Kidney (tissue), 13 donors: ENCODE measurements at regions not wholly inside any gene's neighbourhood (a gene's known extent, or its start where the extent isn't known, plus 50 kb on each side); places are given as distances from the start of the nearest gene placed in this dataset.

Experiments
- DNase-seq, 5 donors: peaks; one replicate each; pipeline ENCODE4 v3.0.0-alpha.2; 2013 to 2020
- FAIRE-seq: peaks from 2 replicates; lab custom pipeline; 2012; peaks lifted over from hg19 to GRCh38; lab: Jason Lieb, UNC
- H3K27ac ChIP-seq, 2 donors: one replicate each; pipeline ENCODE4 v1.7.0; 2013; ENCODE audit warnings: low read depth in 2 of 2, low read length in 2 of 2, inconsistent platforms in 1 of 2
- H3K27me3 ChIP-seq: one replicate; pipeline ENCODE4 v1.7.1; 2013; ENCODE audit warnings: low read length, inconsistent platforms; ENCODE audit not compliant: control insufficient read depth, insufficient read depth
- H3K36me3 ChIP-seq, 3 donors: one replicate each; pipeline versions ENCODE4 v1.7.0 to v1.7.1; 2013; ENCODE audit warnings: low read length in 3 of 3, control low read depth in 1 of 3, inconsistent platforms in 1 of 3; ENCODE audit not compliant: insufficient read depth in 3 of 3, control insufficient read depth in 2 of 3
- H3K4me1 ChIP-seq, 3 donors: one replicate each; pipeline versions ENCODE4 v1.7.0 to v1.7.1; 2013; ENCODE audit warnings: low read length in 3 of 3, inconsistent platforms in 1 of 3, low read depth in 1 of 3; ENCODE audit not compliant: control insufficient read depth in 2 of 3, insufficient read depth in 2 of 3
- H3K4me3 ChIP-seq, 3 donors: one replicate each; pipeline versions ENCODE4 v1.7.0 to v1.8.1; 2013; ENCODE audit warnings: low read length in 3 of 3, control low read depth in 1 of 3, inconsistent platforms in 1 of 3
- H3K9ac ChIP-seq, 3 donors: one replicate each; pipeline versions ENCODE4 v1.7.0 to v1.7.1; 2013; ENCODE audit warnings: low read length in 3 of 3, control low read depth in 1 of 3, inconsistent platforms in 1 of 3
- H3K9me3 ChIP-seq, 3 donors: one replicate each; pipeline versions ENCODE4 v1.7.0 to v1.7.1; 2013; ENCODE audit warnings: low read length in 3 of 3, control low read depth in 1 of 3, inconsistent platforms in 1 of 3; ENCODE audit not compliant: control insufficient read depth in 2 of 3, insufficient read depth in 1 of 3
- CTCF ChIP-seq: IDR thresholded peaks from 3 replicates; pipeline ENCODE4 v1.5.1; 2012; ENCODE audit warnings: mild to moderate bottlenecking, moderate library complexity, borderline replicate concordance; ENCODE audit not compliant: insufficient read depth; ENCODE audit errors: extremely low read depth
- intact Hi-C: fragments of 100-400 bp; cut with DNase I; formaldehyde crosslinking; loops from one replicate; pipeline ENCODE4 v1.11.1; 2022
- donor health status: control.
- donor health status: control.
- donor health status: control.
- donor health status: control.
- donor health status: control.
- donor health status: DM: yes; HTN: yes; CAD: no.
- donor health status: Normal renal cell carcinoma (clear cell type).

DNA sequence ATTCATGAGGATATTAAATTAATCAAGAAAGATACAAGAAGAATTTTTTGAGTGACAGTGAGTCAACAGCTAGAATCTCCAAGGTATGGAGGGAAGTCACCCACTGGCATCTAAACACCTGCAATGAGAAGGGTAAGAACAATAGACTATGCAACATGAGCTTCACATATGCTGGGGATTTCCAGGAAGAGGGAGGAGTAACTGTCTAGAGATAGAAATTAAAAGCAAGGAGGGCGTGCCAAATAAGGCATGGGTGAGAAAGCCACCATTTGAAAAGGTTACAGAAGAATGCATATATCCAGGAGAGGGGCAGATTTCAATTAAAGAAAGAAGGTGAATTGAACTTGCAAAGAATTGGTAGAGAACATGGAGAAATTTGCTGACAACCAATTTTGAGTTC, 365.7 kb downstream of the GPR37 start:
- TF ChIP-seq CTCF: no peak
- no peaks in the 10 kb centered on the region for H3K9me3 ChIP-seq
- H3K9ac ChIP-seq: no peak overlapping the region
- intact Hi-C loops: no loop called here
- no peak overlapping the region for H3K4me3 ChIP-seq
- no peaks in the 10 kb centered on the region for H3K4me1 ChIP-seq
- FAIRE-seq (no peak), DNase-seq (no peak)
- H3K27me3 ChIP-seq: no peaks in the 10 kb centered on the region
- H3K36me3 ChIP-seq: no peaks in the 10 kb centered on the region
- H3K27ac ChIP-seq: no peak overlapping the region

DNA sequence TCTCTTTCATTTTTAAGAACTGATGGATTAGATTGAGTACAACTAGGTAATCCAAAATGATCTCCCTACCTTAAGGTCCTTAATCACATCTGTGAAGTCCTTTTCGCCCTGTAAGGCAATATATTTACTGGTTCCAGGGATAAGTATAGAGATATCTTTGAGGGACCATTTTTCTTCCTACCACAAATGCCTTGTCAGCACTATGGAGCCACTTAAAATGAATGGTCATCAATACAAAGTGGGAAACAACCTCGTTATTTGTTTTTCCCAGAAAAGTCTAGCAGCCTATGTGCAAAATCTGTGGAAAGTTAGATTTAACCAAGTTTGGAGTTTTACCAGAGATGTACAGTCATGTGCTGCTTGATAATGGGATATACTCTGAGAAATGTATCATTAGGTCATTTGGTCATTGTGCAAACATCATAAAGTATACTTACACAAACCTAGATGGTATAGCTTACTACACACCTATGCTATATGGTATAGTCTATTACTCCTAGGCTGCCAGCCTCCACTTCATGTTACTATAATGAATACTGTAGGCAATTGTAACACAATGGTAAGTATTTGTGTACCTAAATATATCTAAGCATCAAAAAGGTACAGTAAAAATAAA, 366.2 kb upstream of the TMEM229A start:
- no peaks in the 10 kb centered on the region for H3K27me3 ChIP-seq
- H3K36me3 ChIP-seq: no peaks in the 10 kb centered on the region
- DNase-seq (no peak), FAIRE-seq (no peak)
- no peak overlapping the region for H3K27ac ChIP-seq
- no peak overlapping the region for H3K9ac ChIP-seq
- H3K9me3 ChIP-seq: no peaks in the 10 kb centered on the region
- intact Hi-C loops: no loop called here
- H3K4me3 ChIP-seq: no peak overlapping the region
- H3K4me1 ChIP-seq: no peaks in the 10 kb centered on the region
- no peak for TF ChIP-seq CTCF

- FAIRE-seq (no peak), DNase-seq (no peak)
- intact Hi-C loops: no loop called here
- Histone ChIP-seq H3K9me3 (no peaks in the 10 kb centered on the region), H3K4me1 (no peaks in the 10 kb centered on the region), H3K36me3 (no peaks in the 10 kb centered on the region), H3K9ac (no peak overlapping the region), H3K27me3 (no peaks in the 10 kb centered on the region), H3K27ac (no peak overlapping the region), H3K4me3 (no peak overlapping the region)
- no peak for TF ChIP-seq CTCF
Measured at GRCh38 chr7:124397134-124397533, 364.3 kb upstream of the TMEM229A start.

- FAIRE-seq: no peak
Measured at GRCh38 chr7:124390301-124390700, 357.4 kb upstream of the TMEM229A start.

More at GRCh38 chr7:124390301-124390700, 357.4 kb upstream of the TMEM229A start:
- Histone ChIP-seq H3K27ac (no peak overlapping the region), H3K36me3 (no peaks in the 10 kb centered on the region), H3K9ac (no peak overlapping the region), H3K27me3 (no peaks in the 10 kb centered on the region), H3K9me3 (no peaks in the 10 kb centered on the region), H3K4me1 (no peaks in the 10 kb centered on the region), H3K4me3 (no peak overlapping the region)
- TF ChIP-seq CTCF: no peak
- intact Hi-C loops: no loop called here
- no peak for DNase-seq
